ENCODE measurements at regions not wholly inside any gene's neighbourhood (a gene's known extent, or its start where the extent isn't known, plus 50 kb on each side); places are given as distances from the start of the nearest gene placed in this dataset.

DNA sequence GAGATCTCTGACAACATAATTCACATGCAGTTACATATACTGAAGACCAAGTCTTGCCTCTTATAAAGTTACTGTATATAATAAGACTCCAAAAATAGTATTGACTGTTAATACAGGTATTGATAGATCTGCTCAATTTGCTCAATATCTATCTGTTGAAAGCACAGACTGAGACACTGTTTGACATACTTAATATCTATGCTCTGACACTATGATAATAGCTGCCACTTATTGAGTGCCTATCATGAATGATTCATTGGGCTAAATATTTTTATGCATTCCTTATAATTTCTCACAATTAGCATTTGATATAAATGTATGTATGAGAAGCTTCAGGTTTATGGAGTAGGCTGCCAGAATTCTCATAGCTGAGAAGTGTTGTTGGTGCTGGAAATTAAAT is 1600.9 kb upstream of the IGFBP7 start:
- no peak for DNase-seq (ENCODE audit: low read depth in 1 of 2, low spot score in 1 of 2)

- no peak for DNase-seq (ENCODE audit: low read depth in 1 of 2, low spot score in 1 of 2)
These were observed 1578.4 kb upstream of the IGFBP7 start for GRCh38 chr4:58688568-58688967.

- no peak for DNase-seq (ENCODE audit: low read depth in 1 of 2, low spot score in 1 of 2)
These were observed 1569.7 kb upstream of the IGFBP7 start for GRCh38 chr4:58679886-58680285.

DNA sequence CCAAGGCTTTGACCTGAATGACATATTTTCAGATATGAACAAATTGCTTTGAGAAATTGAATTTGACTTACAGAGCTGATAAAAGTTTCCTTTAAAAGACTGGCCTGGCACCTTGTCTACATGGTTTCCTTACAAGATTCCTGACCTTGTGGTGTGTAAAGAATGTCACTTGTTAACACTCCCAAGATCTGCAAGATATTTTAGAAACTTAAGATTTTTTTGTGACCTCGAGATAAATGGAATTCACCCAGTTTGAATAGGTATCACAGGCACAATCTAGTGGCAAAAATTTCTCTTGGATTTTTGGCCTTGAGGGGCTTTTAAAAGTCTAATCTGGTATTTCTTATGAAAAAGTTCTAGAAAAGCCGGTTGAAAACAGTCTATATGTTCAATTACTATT is 1568.9 kb upstream of the IGFBP7 start:
- no peak for DNase-seq (ENCODE audit: low read depth in 1 of 2, low spot score in 1 of 2)

DNA sequence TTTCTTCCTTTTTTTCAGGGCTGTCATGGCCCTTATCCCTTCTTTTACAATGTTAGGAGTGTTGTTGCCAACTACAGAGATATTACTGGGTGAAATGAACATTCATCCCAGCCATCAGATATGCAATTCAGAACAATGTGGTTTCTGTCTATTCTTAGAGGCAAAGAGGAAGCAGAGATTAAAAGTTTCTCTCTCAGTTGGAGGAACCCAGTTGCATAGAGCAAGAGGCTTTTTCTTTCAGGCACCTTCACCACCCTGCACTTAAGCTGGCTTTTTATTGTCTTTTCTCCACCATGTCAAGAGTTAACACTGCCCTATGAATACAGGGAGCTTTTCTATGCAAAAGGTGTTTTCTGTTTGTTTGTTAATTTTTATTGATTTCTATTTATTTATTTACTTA is 1559.6 kb upstream of the IGFBP7 start:
- no peak for DNase-seq (ENCODE audit: low read depth in 1 of 2, low spot score in 1 of 2)

- DNase-seq (ENCODE audit: low read depth in 1 of 2, low spot score in 1 of 2): no peak
These were observed 1555.5 kb upstream of the IGFBP7 start for GRCh38 chr4:58665649-58666048.

- DNase-seq (ENCODE audit: low read depth in 1 of 2, low spot score in 1 of 2): no peak
These were observed 1548.5 kb upstream of the IGFBP7 start for GRCh38 chr4:58658701-58659100.

DNA sequence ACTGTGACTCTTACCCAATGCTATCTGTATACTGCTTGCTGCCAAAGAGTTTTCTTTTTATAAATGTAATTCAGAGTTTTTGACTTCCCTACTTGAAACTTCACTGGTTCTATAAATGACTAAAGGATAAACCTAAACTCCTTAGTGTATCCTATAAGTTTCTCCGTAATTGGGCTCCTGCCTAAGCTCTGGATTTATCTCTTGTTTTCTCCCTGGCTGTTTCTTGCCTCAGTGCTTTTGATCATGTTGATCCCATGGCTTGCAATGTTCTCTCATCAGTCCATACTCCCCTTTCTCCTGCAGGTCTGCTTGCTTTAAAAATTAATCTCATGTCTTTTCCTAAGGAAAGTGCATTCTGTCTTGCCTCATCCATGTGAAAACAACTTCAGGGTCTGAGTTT is 1543.1 kb upstream of the IGFBP7 start:
- no peak for DNase-seq (ENCODE audit: low read depth in 1 of 2, low spot score in 1 of 2)

- DNase-seq (ENCODE audit: low read depth in 1 of 2, low spot score in 1 of 2): no peak
These were observed 1539.0 kb upstream of the IGFBP7 start for GRCh38 chr4:58649226-58649625.

- DNase-seq (ENCODE audit: low read depth in 1 of 2, low spot score in 1 of 2): no peak
These were observed 1535.9 kb upstream of the IGFBP7 start for GRCh38 chr4:58646126-58646525.

GRCh38 chr4:58644549-58644948 is 1534.4 kb upstream of the IGFBP7 start:
- DNase-seq (ENCODE audit: low read depth in 1 of 2, low spot score in 1 of 2): no peak

- DNase-seq (ENCODE audit: low read depth in 1 of 2, low spot score in 1 of 2): no peak
These were observed 1526.2 kb upstream of the IGFBP7 start for GRCh38 chr4:58636381-58636780.

DNA sequence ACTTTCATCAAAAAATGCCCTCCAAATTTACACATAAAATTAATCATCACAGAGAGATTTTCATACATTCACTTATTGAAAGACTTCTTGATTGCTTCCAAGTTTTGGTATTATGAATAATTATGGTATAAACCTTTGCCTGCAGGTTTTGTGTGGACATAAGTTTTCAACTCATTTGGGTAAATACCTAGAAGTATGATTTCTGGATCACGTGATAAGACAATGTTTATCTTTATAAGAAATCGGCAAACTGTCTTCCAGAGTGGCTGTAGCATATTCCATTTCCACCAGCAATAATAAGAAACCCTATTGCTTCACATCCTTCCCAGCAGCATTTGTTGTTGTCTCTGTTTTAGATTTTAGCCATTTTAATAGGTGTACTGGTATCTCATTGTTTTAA is 1507.0 kb upstream of the IGFBP7 start:
- no peak for DNase-seq (ENCODE audit: low read depth in 1 of 2, low spot score in 1 of 2)

DNA sequence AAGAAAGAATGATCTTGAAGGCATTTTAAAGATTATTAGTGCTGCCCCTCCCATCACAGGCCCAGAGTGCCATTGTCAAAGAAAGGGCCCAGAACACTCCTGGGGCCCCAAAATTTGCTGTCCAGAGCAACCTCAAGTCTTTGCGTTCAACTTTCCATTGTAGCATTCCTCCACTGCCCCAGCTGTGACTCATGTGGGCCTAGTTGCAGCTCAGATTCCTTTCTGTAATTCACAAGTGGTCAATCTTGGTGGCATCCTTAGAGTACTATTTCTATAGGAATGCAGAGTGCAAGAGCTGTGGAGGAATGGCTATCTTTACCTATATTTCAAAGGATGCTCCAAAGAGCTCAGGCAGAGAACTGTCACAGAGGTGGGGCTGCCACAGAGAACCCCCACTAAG is 1500.8 kb upstream of the IGFBP7 start:
- no peak for DNase-seq (ENCODE audit: low read depth in 1 of 2, low spot score in 1 of 2)

- no peak for DNase-seq (ENCODE audit: low read depth in 1 of 2, low spot score in 1 of 2)
These were observed 1496.1 kb upstream of the IGFBP7 start for GRCh38 chr4:58606303-58606702.

DNA sequence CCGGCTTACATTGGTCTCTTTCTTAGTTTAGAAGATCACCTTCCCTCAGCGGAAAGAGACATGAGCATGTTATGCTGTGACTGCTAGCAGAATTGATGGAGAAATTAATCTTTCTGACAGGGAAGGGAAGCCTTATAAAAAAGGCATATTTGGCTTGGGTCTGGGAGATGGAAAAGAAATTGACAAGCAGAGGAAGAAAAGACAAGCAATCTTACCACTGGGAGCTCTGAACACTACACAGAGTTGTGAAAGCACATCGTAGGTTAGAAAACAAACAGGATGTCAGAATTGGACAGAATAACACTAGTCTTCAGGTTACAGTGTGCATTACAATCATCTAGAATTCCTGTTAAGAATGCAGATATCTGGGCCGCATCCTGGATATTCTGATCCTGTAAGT is 1493.8 kb upstream of the IGFBP7 start:
- no peak for DNase-seq (ENCODE audit: low read depth in 1 of 2, low spot score in 1 of 2)

- DNase-seq (ENCODE audit: low read depth in 1 of 2, low spot score in 1 of 2): no peak
These were observed 1492.7 kb upstream of the IGFBP7 start for GRCh38 chr4:58602731-58603359.

- no peak for DNase-seq (ENCODE audit: low read depth in 1 of 2, low spot score in 1 of 2)
These were observed 1491.8 kb upstream of the IGFBP7 start for GRCh38 chr4:58602022-58602421.

DNA sequence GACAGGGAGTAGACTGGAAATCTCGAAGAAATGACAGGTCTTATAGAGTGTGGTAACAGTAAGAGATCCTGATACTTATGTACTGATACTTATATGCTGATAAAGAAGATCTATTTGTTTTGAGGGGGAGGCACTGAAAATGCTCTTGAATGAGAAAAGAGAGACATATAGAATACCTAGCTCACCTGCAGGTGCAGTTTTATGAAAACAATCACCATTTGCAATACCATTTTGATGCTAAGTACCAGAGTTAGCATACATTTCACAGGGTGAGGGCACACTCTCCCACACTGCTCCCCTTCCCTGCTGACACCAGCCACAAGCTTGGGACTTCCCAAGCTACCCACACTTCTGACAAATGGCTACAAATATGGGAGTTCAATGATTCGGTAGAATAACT is 1490.1 kb upstream of the IGFBP7 start:
- no peak for DNase-seq (ENCODE audit: low read depth in 1 of 2, low spot score in 1 of 2)

DNA sequence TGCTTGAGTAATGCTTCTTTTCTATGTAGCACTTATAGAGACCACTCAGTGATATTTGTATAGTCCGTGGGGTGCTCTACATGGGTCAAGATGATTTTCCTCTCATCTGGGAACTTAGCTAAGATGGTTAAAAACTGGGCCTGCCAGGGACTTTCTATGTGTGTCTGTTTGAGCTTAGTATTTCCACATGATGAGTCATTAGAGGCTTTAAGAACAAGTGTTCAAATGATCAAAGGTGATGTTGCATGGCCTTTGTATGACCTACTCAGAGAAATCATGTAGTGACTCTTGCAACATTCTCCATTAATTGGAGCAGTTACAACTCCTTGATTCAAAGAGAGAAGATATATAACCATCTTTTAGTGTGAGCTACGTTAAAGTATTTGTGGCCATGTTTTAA is 1480.5 kb upstream of the IGFBP7 start:
- DNase-seq (ENCODE audit: low read depth in 1 of 2, low spot score in 1 of 2): no peak

GRCh38 chr4:58587856-58588255 is 1477.7 kb upstream of the IGFBP7 start:
- DNase-seq (ENCODE audit: low read depth in 1 of 2, low spot score in 1 of 2): no peak

GRCh38 chr4:58566260-58566659 is 1456.1 kb upstream of the IGFBP7 start:
- DNase-seq (ENCODE audit: low read depth in 1 of 2, low spot score in 1 of 2): no peak

GRCh38 chr4:58564695-58565475 is 1454.7 kb upstream of the IGFBP7 start:
- no peak for DNase-seq (ENCODE audit: low read depth in 1 of 2, low spot score in 1 of 2)

Measured in stimulated activated CD4-positive, alpha-beta T cell treated with anti-CD3 and anti-CD28 coated beads, Interleukin-15, amount 100 ng/mL, for 1 hour (primary cell).